ENCODE measurements at regions not wholly inside any gene's neighbourhood (a gene's known extent, or its start where the extent isn't known, plus 50 kb on each side); places are given as distances from the start of the nearest gene placed in this dataset.

GRCh38 chr6:6418421-6418820 lies 98.0 kb upstream of the F13A1 start:
- H3K79me2 ChIP-seq (ENCODE audit: insufficient read depth, low read length): no peaks in the 10 kb centered on the region
- no peaks in the 10 kb centered on the region for H3K9me3 ChIP-seq (ENCODE audit: insufficient read depth, low read length)
- no peaks in the 10 kb centered on the region for H3K36me3 ChIP-seq (ENCODE audit: low read length)
- H2AFZ ChIP-seq (ENCODE audit: low read depth, low read length, severe bottlenecking): no peak overlapping the region
- H3F3A ChIP-seq (ENCODE audit: insufficient read depth): no peaks in the 10 kb centered on the region
- no peaks in the 10 kb centered on the region for H4K20me1 ChIP-seq (ENCODE audit: low read depth, low read length)
- no peak overlapping the region for H3K27ac ChIP-seq (ENCODE audit: low read depth, low read length)
- TF ChIP-seq CTCF (IDR thresholded peaks at IDR 0.05; ENCODE audit: insufficient read depth, low read length, poor library complexity, severe bottlenecking) (no peak), EZH2phosphoT487 (conservative IDR thresholded peaks at IDR 0.05; ENCODE audit: low read length) (no peak)
- H3K27me3 ChIP-seq (ENCODE audit: low read length): no peaks in the 10 kb centered on the region
- H3K4me3 ChIP-seq (ENCODE audit: insufficient read depth, low read length, poor library complexity, severe bottlenecking): no peak overlapping the region
- no peaks in the 10 kb centered on the region for H3K9me2 ChIP-seq (replicated peaks; ENCODE audit: insufficient read depth, low read length)
- no peak overlapping the region for H3K9ac ChIP-seq (ENCODE audit: low read length)
- H3K4me2 ChIP-seq (ENCODE audit: low read depth, low read length, poor library complexity, severe bottlenecking): no peak overlapping the region

- Histone ChIP-seq H3K9me3 (ENCODE audit: insufficient read depth, low read length) (no peaks in the 10 kb centered on the region), H4K20me1 (ENCODE audit: low read depth, low read length) (no peaks in the 10 kb centered on the region), H3K4me2 (ENCODE audit: low read depth, low read length, poor library complexity, severe bottlenecking) (no peak overlapping the region), H3K27me3 (ENCODE audit: low read length) (no peaks in the 10 kb centered on the region), H3K79me2 (ENCODE audit: insufficient read depth, low read length) (no peaks in the 10 kb centered on the region), H3F3A (ENCODE audit: insufficient read depth) (no peaks in the 10 kb centered on the region), H3K36me3 (ENCODE audit: low read length) (no peaks in the 10 kb centered on the region), H3K27ac (ENCODE audit: low read depth, low read length) (no peak overlapping the region), H3K9ac (ENCODE audit: low read length) (no peak overlapping the region), H2AFZ (ENCODE audit: low read depth, low read length, severe bottlenecking) (no peak overlapping the region), H3K4me3 (ENCODE audit: insufficient read depth, low read length, poor library complexity, severe bottlenecking) (no peak overlapping the region), H3K9me2 (replicated peaks; ENCODE audit: insufficient read depth, low read length) (no peaks in the 10 kb centered on the region)
- TF ChIP-seq CTCF (IDR thresholded peaks at IDR 0.05; ENCODE audit: insufficient read depth, low read length, poor library complexity, severe bottlenecking) (no peak), EZH2phosphoT487 (conservative IDR thresholded peaks at IDR 0.05; ENCODE audit: low read length) (no peak)
These were observed 99.6 kb upstream of the F13A1 start for GRCh38 chr6:6420107-6420506.

DNA sequence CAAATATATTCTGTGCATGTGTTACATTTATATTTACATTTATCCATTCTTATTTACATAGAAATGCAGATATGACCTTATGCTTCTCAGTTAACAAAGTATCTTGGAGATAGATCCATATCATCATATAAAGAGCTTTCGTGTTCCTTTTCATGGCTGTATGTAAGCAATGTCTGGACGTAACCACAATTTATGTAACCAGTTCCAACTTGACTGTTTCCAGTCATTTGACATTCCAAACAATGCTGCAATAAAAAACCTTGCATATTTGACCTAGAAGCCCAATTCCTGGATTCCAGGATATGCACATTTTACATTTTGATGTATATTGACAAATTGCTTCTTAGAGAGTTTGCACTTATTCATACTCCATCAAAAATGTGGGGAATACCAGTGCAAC lies 113.7 kb upstream of the F13A1 start:
- Histone ChIP-seq H3K36me3 (ENCODE audit: low read length) (no peaks in the 10 kb centered on the region), H3K9me3 (ENCODE audit: insufficient read depth, low read length) (no peaks in the 10 kb centered on the region), H3K4me3 (ENCODE audit: insufficient read depth, low read length, poor library complexity, severe bottlenecking) (no peak overlapping the region), H3K27me3 (ENCODE audit: low read length) (no peaks in the 10 kb centered on the region), H2AFZ (ENCODE audit: low read depth, low read length, severe bottlenecking) (no peak overlapping the region), H3K9ac (ENCODE audit: low read length) (no peak overlapping the region), H3K27ac (ENCODE audit: low read depth, low read length) (no peak overlapping the region), H3K9me2 (replicated peaks; ENCODE audit: insufficient read depth, low read length) (no peaks in the 10 kb centered on the region), H3K79me2 (ENCODE audit: insufficient read depth, low read length) (no peaks in the 10 kb centered on the region), H3K4me2 (ENCODE audit: low read depth, low read length, poor library complexity, severe bottlenecking) (no peak overlapping the region), H4K20me1 (ENCODE audit: low read depth, low read length) (no peaks in the 10 kb centered on the region), H3F3A (ENCODE audit: insufficient read depth) (no peaks in the 10 kb centered on the region)
- TF ChIP-seq EZH2phosphoT487 (conservative IDR thresholded peaks at IDR 0.05; ENCODE audit: low read length) (no peak), CTCF (IDR thresholded peaks at IDR 0.05; ENCODE audit: insufficient read depth, low read length, poor library complexity, severe bottlenecking) (no peak)

- Histone ChIP-seq H3K9me3 (ENCODE audit: insufficient read depth, low read length) (no peaks in the 10 kb centered on the region), H3K9me2 (replicated peaks; ENCODE audit: insufficient read depth, low read length) (no peaks in the 10 kb centered on the region), H3K36me3 (ENCODE audit: low read length) (no peaks in the 10 kb centered on the region), H3K9ac (ENCODE audit: low read length) (no peak overlapping the region), H3K4me3 (ENCODE audit: insufficient read depth, low read length, poor library complexity, severe bottlenecking) (no peak overlapping the region), H3K27me3 (ENCODE audit: low read length) (no peaks in the 10 kb centered on the region), H3K27ac (ENCODE audit: low read depth, low read length) (no peak overlapping the region), H3K79me2 (ENCODE audit: insufficient read depth, low read length) (no peaks in the 10 kb centered on the region), H2AFZ (ENCODE audit: low read depth, low read length, severe bottlenecking) (no peak overlapping the region), H3K4me2 (ENCODE audit: low read depth, low read length, poor library complexity, severe bottlenecking) (no peak overlapping the region), H4K20me1 (ENCODE audit: low read depth, low read length) (no peaks in the 10 kb centered on the region), H3F3A (ENCODE audit: insufficient read depth) (no peaks in the 10 kb centered on the region)
- TF ChIP-seq EZH2phosphoT487 (conservative IDR thresholded peaks at IDR 0.05; ENCODE audit: low read length) (no peak), CTCF (IDR thresholded peaks at IDR 0.05; ENCODE audit: insufficient read depth, low read length, poor library complexity, severe bottlenecking) (no peak)
These were observed 114.3 kb upstream of the F13A1 start for GRCh38 chr6:6434723-6435122.
